GM12878 (cell line): ENCODE measurements at regions not wholly inside any gene's neighbourhood (a gene's known extent, or its start where the extent isn't known, plus 50 kb on each side); places are given as distances from the start of the nearest gene placed in this dataset.

Experiments
- CBX5 ChIP-seq: sonication (generic); IDR thresholded peaks from 2 replicates; pipeline ENCODE4 v1.6.1; 2016; ENCODE audit warnings: low read depth, moderate library complexity, mild to moderate bottlenecking, inconsistent platforms
- CEBPB ChIP-seq, 2 experiments: fragments of 150-350 bp in 1 of 2; IDR thresholded peaks; 2 replicates each; pipeline ENCODE4 v1.6.1; 2012 to 2014; ENCODE audit warnings: low read depth in 2 of 2, low read length in 2 of 2, borderline replicate concordance in 1 of 2, inconsistent platforms in 1 of 2
- CREM ChIP-seq: IDR thresholded peaks from 2 replicates; pipeline ENCODE4 v1.6.1; 2014; ENCODE audit warnings: antibody characterized with exemption, low read depth
- EP300 ChIP-seq, 2 experiments: fragments of 150-350 bp in 1 of 2; IDR thresholded peaks; 2 replicates each; pipeline ENCODE4 v1.6.1; 2011 to 2012; ENCODE audit warnings: low read depth in 2 of 2, low read length in 2 of 2, borderline replicate concordance in 1 of 2, improper control_type of control experiment in 1 of 2, inconsistent platforms in 1 of 2; ENCODE audit not compliant: control insufficient read depth in 1 of 2
- ETV6 ChIP-seq, 2 experiments: fragments of 450-650 bp in 1 of 2; IDR thresholded peaks in 1 of 2; conservative IDR thresholded peaks in 1 of 2; 2 replicates each; pipeline ENCODE4 v1.6.1; 2014; ENCODE audit warnings: antibody characterized with exemption in 1 of 2, borderline replicate concordance in 1 of 2, low read depth in 1 of 2, mild to moderate bottlenecking in 1 of 2, moderate library complexity in 1 of 2
- GATAD2B ChIP-seq: fragments of 450-650 bp; conservative IDR thresholded peaks from 2 replicates; pipeline ENCODE4 v1.6.1; 2017; ENCODE audit warnings: low read depth, mild to moderate bottlenecking, moderate library complexity
- HCFC1 ChIP-seq: fragments of 150-350 bp; IDR thresholded peaks from 2 replicates; pipeline ENCODE4 v1.6.1; 2014; ENCODE audit warnings: low read length
- HDGF ChIP-seq: fragments of 450-650 bp; IDR thresholded peaks from 2 replicates; pipeline ENCODE4 v1.6.1; 2016; ENCODE audit warnings: antibody characterized with exemption
- IRF4 ChIP-seq: IDR thresholded peaks from 2 replicates; pipeline ENCODE4 v1.6.1; 2011; ENCODE audit warnings: low read depth, low read length
- JUND ChIP-seq: IDR thresholded peaks from 2 replicates; pipeline ENCODE4 v1.6.1; 2012; ENCODE audit warnings: low read depth, mild to moderate bottlenecking, low read length, improper control_type of control experiment, moderate library complexity
- KDM1A ChIP-seq: fragments of 200-600 bp; sonication (generic); IDR thresholded peaks from 2 replicates; pipeline ENCODE4 v1.6.1; 2016; ENCODE audit warnings: borderline replicate concordance
- MEF2A ChIP-seq: IDR thresholded peaks from 2 replicates; pipeline ENCODE4 v1.6.1; 2011; ENCODE audit warnings: low read depth, mild to moderate bottlenecking, low read length, moderate library complexity; ENCODE audit not compliant: insufficient read depth
- PML ChIP-seq: IDR thresholded peaks from 2 replicates; pipeline ENCODE4 v1.6.1; 2012; ENCODE audit warnings: low read length, inconsistent platforms
- POLR2AphosphoS2 ChIP-seq: IDR thresholded peaks from 2 replicates; pipeline ENCODE4 v1.6.1; 2011; ENCODE audit warnings: low read depth, mild to moderate bottlenecking, low read length, improper control_type of control experiment, moderate library complexity
- POU2F2 ChIP-seq: IDR thresholded peaks from 3 replicates; pipeline ENCODE4 v1.6.1; 2011; ENCODE audit warnings: low read depth, mild to moderate bottlenecking, low read length, borderline replicate concordance
- RBBP5 ChIP-seq: fragments of 200-600 bp; sonication (generic); conservative IDR thresholded peaks from 2 replicates; pipeline ENCODE4 v1.6.1; 2016
- SIX5 ChIP-seq: IDR thresholded peaks from 2 replicates; pipeline ENCODE4 v1.6.1; 2011; ENCODE audit warnings: mild to moderate bottlenecking, low read depth, low read length, moderate library complexity; ENCODE audit not compliant: severe bottlenecking
- SREBF2 ChIP-seq: IDR thresholded peaks from 2 replicates; pipeline ENCODE4 v1.6.1; 2012; ENCODE audit warnings: mild to moderate bottlenecking, low read length
- STAT3 ChIP-seq: IDR thresholded peaks from 2 replicates; pipeline ENCODE4 v1.6.1; 2011; ENCODE audit warnings: low read depth, low read length, improper control_type of control experiment
- ZNF622 ChIP-seq: fragments of 450-650 bp; IDR thresholded peaks from 2 replicates; pipeline ENCODE4 v1.6.1; 2017; ENCODE audit warnings: mild to moderate bottlenecking, inconsistent platforms
- TF ChIP-seq, protein P1 (sequence below): fragments of 450-650 bp; IDR thresholded peaks from 2 replicates; pipeline ENCODE4 v1.6.1; 2016; ENCODE audit warnings: mild to moderate bottlenecking
- TF ChIP-seq, protein P2 (sequence below): fragments of 450-650 bp; IDR thresholded peaks from 2 replicates; pipeline ENCODE4 v1.6.1; 2016; ENCODE audit warnings: mild to moderate bottlenecking, moderate library complexity, borderline replicate concordance
- TF ChIP-seq, protein P3 (sequence below): fragments of 450-650 bp; IDR thresholded peaks from 2 replicates; pipeline ENCODE4 v1.6.1; 2017; ENCODE audit warnings: antibody characterized with exemption, mild to moderate bottlenecking, moderate library complexity

DNA sequence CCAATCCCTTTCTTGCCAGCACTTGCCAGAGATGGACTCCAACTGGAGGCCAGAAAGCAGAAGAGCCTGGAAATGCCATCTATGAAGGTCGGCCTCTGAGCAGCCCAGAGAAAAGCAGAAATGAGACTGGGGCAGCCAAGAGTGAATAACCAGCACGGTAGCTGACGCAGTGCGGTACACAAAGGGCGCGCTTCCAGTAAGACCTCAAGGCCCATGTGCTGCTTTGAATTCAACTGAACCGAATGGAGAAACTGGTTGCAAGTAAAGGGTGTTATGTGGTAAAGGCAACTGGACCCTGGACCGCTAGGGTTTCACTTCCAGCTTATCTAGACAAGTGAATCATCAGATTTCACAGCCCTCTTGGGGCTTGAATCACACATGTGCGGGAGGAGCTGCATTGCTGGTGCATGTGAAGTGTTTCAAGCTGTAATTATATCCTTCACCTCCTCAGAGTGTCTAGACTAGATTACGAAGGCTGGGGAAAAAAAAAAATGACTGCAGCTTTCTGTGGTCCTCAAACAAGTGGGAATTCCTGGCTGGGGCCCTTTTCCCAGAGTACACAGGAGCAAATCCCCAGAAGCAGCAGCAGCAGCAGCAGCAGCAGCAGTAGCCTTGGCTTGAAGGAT, 128.9 kb downstream of the CCDC34 start (continued):
- TF ChIP-seq, protein P1, sequence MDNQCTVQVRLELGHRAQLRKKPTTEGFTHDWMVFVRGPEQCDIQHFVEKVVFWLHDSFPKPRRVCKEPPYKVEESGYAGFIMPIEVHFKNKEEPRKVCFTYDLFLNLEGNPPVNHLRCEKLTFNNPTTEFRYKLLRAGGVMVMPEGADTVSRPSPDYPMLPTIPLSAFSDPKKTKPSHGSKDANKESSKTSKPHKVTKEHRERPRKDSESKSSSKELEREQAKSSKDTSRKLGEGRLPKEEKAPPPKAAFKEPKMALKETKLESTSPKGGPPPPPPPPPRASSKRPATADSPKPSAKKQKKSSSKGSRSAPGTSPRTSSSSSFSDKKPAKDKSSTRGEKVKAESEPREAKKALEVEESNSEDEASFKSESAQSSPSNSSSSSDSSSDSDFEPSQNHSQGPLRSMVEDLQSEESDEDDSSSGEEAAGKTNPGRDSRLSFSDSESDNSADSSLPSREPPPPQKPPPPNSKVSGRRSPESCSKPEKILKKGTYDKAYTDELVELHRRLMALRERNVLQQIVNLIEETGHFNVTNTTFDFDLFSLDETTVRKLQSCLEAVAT: peak; percentile 94
- TF ChIP-seq CREM: 0 out of 2 replicates have a peak, but pooled peaks have one; percentile 34
- TF ChIP-seq RBBP5: no peak
- TF ChIP-seq EP300 (IDR thresholded peaks at IDR 0.05; ENCODE audit: borderline replicate concordance in 1 of 2, control insufficient read depth in 1 of 2, low read depth in 2 of 2, low read length in 2 of 2): peak; percentile 94 to 97
- TF ChIP-seq HCFC1: no peak
- 0 out of 2 replicates have a peak, but pooled peaks have one; percentile 49 for TF ChIP-seq MEF2A
- TF ChIP-seq HDGF: no peak
- TF ChIP-seq CEBPB (IDR thresholded peaks at IDR 0.05; ENCODE audit: borderline replicate concordance in 1 of 2, low read depth in 2 of 2, low read length in 2 of 2): no peak
- no peak for TF ChIP-seq KDM1A
- TF ChIP-seq ETV6 (conservative IDR thresholded peaks at IDR 0.05 in 1 of 2, IDR thresholded peaks at IDR 0.05 in 1 of 2; ENCODE audit: borderline replicate concordance in 1 of 2, low read depth in 1 of 2): peak in 1 of 2 experiments; percentile 19; a peak in 1 of 4 replicates
- no peak for TF ChIP-seq SREBF2
- 0 out of 2 replicates have a peak, but pooled peaks have one; percentile 23 for TF ChIP-seq CBX5
- TF ChIP-seq PML: no peak
- TF ChIP-seq IRF4: peak; percentile 91
- TF ChIP-seq POLR2AphosphoS2: no peak
- TF ChIP-seq SIX5: no peak
- TF ChIP-seq GATAD2B: 0 out of 2 replicates have a peak, but pooled peaks have one; percentile 80
- TF ChIP-seq, protein P2, sequence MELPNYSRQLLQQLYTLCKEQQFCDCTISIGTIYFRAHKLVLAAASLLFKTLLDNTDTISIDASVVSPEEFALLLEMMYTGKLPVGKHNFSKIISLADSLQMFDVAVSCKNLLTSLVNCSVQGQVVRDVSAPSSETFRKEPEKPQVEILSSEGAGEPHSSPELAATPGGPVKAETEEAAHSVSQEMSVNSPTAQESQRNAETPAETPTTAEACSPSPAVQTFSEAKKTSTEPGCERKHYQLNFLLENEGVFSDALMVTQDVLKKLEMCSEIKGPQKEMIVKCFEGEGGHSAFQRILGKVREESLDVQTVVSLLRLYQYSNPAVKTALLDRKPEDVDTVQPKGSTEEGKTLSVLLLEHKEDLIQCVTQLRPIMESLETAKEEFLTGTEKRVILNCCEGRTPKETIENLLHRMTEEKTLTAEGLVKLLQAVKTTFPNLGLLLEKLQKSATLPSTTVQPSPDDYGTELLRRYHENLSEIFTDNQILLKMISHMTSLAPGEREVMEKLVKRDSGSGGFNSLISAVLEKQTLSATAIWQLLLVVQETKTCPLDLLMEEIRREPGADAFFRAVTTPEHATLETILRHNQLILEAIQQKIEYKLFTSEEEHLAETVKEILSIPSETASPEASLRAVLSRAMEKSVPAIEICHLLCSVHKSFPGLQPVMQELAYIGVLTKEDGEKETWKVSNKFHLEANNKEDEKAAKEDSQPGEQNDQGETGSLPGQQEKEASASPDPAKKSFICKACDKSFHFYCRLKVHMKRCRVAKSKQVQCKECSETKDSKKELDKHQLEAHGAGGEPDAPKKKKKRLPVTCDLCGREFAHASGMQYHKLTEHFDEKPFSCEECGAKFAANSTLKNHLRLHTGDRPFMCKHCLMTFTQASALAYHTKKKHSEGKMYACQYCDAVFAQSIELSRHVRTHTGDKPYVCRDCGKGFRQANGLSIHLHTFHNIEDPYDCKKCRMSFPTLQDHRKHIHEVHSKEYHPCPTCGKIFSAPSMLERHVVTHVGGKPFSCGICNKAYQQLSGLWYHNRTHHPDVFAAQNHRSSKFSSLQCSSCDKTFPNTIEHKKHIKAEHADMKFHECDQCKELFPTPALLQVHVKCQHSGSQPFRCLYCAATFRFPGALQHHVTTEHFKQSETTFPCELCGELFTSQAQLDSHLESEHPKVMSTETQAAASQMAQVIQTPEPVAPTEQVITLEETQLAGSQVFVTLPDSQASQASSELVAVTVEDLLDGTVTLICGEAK: no peak
- no peak for TF ChIP-seq ZNF622
- TF ChIP-seq JUND: 0 out of 2 replicates have a peak, but pooled peaks have one; percentile 25
- TF ChIP-seq STAT3: peak; percentile 98
- TF ChIP-seq, protein P3, sequence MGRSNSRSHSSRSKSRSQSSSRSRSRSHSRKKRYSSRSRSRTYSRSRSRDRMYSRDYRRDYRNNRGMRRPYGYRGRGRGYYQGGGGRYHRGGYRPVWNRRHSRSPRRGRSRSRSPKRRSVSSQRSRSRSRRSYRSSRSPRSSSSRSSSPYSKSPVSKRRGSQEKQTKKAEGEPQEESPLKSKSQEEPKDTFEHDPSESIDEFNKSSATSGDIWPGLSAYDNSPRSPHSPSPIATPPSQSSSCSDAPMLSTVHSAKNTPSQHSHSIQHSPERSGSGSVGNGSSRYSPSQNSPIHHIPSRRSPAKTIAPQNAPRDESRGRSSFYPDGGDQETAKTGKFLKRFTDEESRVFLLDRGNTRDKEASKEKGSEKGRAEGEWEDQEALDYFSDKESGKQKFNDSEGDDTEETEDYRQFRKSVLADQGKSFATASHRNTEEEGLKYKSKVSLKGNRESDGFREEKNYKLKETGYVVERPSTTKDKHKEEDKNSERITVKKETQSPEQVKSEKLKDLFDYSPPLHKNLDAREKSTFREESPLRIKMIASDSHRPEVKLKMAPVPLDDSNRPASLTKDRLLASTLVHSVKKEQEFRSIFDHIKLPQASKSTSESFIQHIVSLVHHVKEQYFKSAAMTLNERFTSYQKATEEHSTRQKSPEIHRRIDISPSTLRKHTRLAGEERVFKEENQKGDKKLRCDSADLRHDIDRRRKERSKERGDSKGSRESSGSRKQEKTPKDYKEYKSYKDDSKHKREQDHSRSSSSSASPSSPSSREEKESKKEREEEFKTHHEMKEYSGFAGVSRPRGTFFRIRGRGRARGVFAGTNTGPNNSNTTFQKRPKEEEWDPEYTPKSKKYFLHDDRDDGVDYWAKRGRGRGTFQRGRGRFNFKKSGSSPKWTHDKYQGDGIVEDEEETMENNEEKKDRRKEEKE: no peak
- TF ChIP-seq POU2F2: peak; percentile 90; the same call in 2 of the 3 replicates
